Right atrium auricular region (tissue), 2 donors: ENCODE measurements at regions not wholly inside any gene's neighbourhood (a gene's known extent, or its start where the extent isn't known, plus 50 kb on each side); places are given as distances from the start of the nearest gene placed in this dataset.

Source experiments
- DNase-seq: peaks from one replicate; pipeline ENCODE4 v3.0.0-alpha.2; 2019; ENCODE audit warnings: low spot score
- H3K27ac ChIP-seq, 2 donors: fragments of 200-600 bp; sonication (generic); 1 replicate in 1 of 2; 2 replicates in 1 of 2; pipeline ENCODE4 v1.5.1; 2016 to 2019
- H3K27me3 ChIP-seq, 2 donors: fragments of 200-600 bp; sonication (generic); one replicate each; pipeline versions ENCODE4 v1.5.1 to v1.6.0; 2017 to 2019
- H3K36me3 ChIP-seq: fragments of 200-600 bp; sonication (generic); one replicate; pipeline ENCODE4 v1.5.1; 2016
- H3K4me1 ChIP-seq, 2 donors: fragments of 200-600 bp; sonication (generic); one replicate each; pipeline versions ENCODE4 v1.5.1 to v1.6.0; 2017 to 2019
- H3K4me3 ChIP-seq, 2 donors: fragments of 200-600 bp; sonication (generic); 1 replicate in 1 of 2; 2 replicates in 1 of 2; pipeline ENCODE4 v1.5.1; 2017 to 2019; ENCODE audit warnings: mild to moderate bottlenecking in 1 of 2, moderate library complexity in 1 of 2
- H3K9me3 ChIP-seq, 2 donors: fragments of 200-600 bp; sonication (generic); one replicate each; pipeline ENCODE4 v1.5.1; 2019
- TF ChIP-seq, protein P1 (sequence below), 2 donors: fragments of 200-600 bp; sonication (generic); IDR thresholded peaks; one replicate each; pipeline ENCODE4 v1.5.1; 2019; ENCODE audit warnings: antibody characterized with exemption in 2 of 2

DNA sequence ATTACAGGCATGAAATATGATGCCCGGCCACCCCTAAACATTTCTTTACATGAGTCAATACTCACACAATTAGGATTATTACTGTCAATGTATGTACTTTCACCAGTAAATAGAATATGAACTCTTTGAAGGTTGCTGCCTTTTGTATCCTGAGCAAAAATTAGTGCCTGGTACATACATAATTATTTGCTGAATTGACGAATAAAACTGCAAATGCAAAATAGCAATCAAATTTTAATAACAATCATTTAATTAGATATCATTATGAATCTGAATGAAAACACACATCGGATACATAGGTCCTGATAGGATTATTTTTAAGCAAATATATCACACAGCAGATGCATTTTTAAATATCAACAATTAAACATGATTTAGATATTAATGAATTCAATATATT is 253.1 kb upstream of the HSFY2 start:
- Histone ChIP-seq H3K9me3 (no peaks in the 10 kb centered on the region), H3K27ac (no peak overlapping the region), H3K4me1 (no peaks in the 10 kb centered on the region), H3K27me3 (no peaks in the 10 kb centered on the region), H3K36me3 (no peaks in the 10 kb centered on the region), H3K4me3 (no peak overlapping the region)
- TF ChIP-seq, protein P1, sequence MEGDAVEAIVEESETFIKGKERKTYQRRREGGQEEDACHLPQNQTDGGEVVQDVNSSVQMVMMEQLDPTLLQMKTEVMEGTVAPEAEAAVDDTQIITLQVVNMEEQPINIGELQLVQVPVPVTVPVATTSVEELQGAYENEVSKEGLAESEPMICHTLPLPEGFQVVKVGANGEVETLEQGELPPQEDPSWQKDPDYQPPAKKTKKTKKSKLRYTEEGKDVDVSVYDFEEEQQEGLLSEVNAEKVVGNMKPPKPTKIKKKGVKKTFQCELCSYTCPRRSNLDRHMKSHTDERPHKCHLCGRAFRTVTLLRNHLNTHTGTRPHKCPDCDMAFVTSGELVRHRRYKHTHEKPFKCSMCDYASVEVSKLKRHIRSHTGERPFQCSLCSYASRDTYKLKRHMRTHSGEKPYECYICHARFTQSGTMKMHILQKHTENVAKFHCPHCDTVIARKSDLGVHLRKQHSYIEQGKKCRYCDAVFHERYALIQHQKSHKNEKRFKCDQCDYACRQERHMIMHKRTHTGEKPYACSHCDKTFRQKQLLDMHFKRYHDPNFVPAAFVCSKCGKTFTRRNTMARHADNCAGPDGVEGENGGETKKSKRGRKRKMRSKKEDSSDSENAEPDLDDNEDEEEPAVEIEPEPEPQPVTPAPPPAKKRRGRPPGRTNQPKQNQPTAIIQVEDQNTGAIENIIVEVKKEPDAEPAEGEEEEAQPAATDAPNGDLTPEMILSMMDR (IDR thresholded peaks at IDR 0.05) = no peak
- DNase-seq = no peak

DNA sequence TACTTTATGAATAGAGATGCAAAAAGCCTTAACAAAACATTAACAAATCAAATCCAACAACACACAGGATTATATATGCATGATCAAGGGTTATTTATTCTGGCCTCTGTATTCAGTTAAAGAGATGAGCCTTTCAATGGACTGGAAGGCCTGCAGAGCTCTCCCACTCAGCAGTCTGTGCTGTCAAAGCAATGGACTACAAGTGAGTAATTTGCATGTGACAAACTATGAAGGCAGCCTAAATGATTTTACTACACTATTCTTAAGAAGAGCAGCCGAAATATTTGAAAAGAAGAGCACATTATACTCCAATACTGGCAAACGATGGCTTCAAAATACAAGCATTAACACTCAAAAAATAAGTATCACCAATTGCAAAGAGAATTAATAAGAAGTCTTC is 250.4 kb upstream of the HSFY2 start:
- TF ChIP-seq, protein P1 (IDR thresholded peaks at IDR 0.05) = no peak
- H3K27me3 ChIP-seq = no peaks in the 10 kb centered on the region
- no peak overlapping the region for H3K4me3 ChIP-seq
- H3K27ac ChIP-seq = no peak overlapping the region
- no peaks in the 10 kb centered on the region for H3K9me3 ChIP-seq
- no peaks in the 10 kb centered on the region for H3K36me3 ChIP-seq
- H3K4me1 ChIP-seq = no peaks in the 10 kb centered on the region
- no peak for DNase-seq

DNA sequence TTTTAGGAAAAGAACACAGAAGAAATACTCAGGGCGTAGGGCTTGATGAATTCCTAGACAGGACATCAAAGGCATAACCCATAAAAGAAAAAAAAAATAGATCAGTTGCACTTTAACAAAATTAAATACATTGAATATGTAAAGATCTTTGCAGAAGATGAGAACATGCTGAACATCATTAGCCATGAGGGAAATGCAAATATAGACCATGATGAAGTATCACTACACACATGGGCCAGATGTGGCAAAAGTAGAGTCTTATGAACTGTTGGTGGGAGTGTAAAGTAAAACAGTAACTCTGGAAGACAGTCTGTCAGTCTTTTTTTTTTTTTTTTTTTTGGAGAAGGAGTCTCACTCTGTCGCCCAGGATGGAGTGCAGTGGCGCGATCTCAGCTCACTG is 246.7 kb upstream of the HSFY2 start:
- DNase-seq = no peak
- TF ChIP-seq, protein P1 (IDR thresholded peaks at IDR 0.05) = no peak
- Histone ChIP-seq H3K36me3 (no peaks in the 10 kb centered on the region), H3K27me3 (no peaks in the 10 kb centered on the region), H3K4me3 (no peak overlapping the region), H3K27ac (no peak overlapping the region), H3K4me1 (no peaks in the 10 kb centered on the region), H3K9me3 (no peaks in the 10 kb centered on the region)

DNA sequence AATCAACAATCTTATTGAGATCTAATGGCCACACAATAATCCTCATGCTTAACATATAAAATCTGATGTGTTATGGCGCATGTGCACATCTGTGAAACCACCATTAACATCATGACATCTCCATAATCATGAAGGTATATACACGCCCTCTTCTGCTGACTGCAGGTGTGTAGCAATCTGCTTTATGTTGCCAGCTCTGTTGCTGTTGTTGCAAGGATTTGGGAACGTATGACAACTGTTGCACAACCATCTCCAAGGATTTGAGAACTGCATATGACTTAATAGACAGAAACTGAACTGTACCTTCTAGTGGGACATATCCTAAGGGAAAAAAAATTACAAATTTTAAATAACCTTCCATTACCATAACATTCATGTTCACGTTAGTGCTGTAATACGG is 243.5 kb upstream of the HSFY2 start:
- TF ChIP-seq, protein P1 (IDR thresholded peaks at IDR 0.05) = no peak
- DNase-seq = no peak
- H3K36me3 ChIP-seq = no peaks in the 10 kb centered on the region
- no peaks in the 10 kb centered on the region for H3K4me1 ChIP-seq
- H3K9me3 ChIP-seq = no peaks in the 10 kb centered on the region
- no peaks in the 10 kb centered on the region for H3K27me3 ChIP-seq
- H3K27ac ChIP-seq = no peak overlapping the region
- no peak overlapping the region for H3K4me3 ChIP-seq

DNA sequence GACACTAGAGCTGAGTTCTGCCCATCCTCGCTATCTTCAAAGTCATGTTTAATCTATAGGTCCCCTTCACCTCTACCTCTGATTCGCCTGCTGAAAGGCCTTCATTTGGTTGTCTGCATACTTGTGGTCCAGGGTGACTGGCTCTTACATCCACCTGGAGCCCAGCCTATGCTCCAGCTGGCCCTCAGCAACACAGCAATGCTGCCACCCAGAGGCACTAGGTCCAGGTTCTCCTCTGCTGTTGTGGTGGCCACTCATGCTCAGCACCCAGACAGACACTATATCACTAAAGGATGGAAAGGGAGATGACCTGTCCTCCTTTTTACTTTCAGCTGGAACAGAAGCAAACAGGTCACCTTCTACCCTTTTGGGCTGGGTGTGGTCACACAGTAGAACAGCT is 242.3 kb upstream of the HSFY2 start:
- Histone ChIP-seq H3K36me3 (no peaks in the 10 kb centered on the region), H3K27me3 (no peaks in the 10 kb centered on the region), H3K4me3 (no peak overlapping the region), H3K9me3 (no peaks in the 10 kb centered on the region), H3K27ac (no peak overlapping the region), H3K4me1 (no peaks in the 10 kb centered on the region)
- no peak for DNase-seq
- TF ChIP-seq, protein P1 (IDR thresholded peaks at IDR 0.05) = no peak

DNA sequence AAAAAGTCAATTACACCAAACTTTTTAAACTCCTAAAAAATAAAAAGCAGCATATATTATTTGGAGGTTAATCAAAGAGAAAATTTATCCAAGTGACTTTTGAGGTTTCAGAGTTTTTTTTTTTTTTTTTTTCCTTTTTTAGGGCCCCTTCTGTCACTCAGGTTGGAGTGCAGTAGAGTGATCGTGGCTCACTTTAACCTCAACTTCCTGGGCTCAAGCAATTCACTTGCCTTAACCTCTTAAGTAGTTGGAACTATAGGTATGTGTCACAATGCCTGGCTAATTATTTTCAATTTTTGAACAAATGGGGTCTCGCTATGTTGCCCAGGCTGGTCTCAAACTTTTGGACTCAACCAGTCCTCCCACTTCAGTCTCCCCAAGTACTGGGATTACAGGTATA is 241.7 kb upstream of the HSFY2 start:
- no peak overlapping the region for H3K27ac ChIP-seq
- TF ChIP-seq, protein P1 (IDR thresholded peaks at IDR 0.05) = no peak
- H3K4me3 ChIP-seq = no peak overlapping the region
- H3K9me3 ChIP-seq = no peaks in the 10 kb centered on the region
- no peaks in the 10 kb centered on the region for H3K27me3 ChIP-seq
- DNase-seq = no peak
- H3K4me1 ChIP-seq = no peaks in the 10 kb centered on the region
- H3K36me3 ChIP-seq = no peaks in the 10 kb centered on the region
